NCI-H524 (cell line): ENCODE measurements at regions not wholly inside any gene's neighbourhood (a gene's known extent, or its start where the extent isn't known, plus 50 kb on each side); places are given as distances from the start of the nearest gene placed in this dataset.
"Not testable (repeated sequence)": the region's sequence is repeated elsewhere in the genome, so short reads cannot be mapped to it uniquely, and the experiment has no call there.

Source experiments
- DNase-seq, 2 experiments: peaks; one replicate each; lab custom pipeline; 2025; lab: John Stamatoyannopoulos, UW

DNA sequence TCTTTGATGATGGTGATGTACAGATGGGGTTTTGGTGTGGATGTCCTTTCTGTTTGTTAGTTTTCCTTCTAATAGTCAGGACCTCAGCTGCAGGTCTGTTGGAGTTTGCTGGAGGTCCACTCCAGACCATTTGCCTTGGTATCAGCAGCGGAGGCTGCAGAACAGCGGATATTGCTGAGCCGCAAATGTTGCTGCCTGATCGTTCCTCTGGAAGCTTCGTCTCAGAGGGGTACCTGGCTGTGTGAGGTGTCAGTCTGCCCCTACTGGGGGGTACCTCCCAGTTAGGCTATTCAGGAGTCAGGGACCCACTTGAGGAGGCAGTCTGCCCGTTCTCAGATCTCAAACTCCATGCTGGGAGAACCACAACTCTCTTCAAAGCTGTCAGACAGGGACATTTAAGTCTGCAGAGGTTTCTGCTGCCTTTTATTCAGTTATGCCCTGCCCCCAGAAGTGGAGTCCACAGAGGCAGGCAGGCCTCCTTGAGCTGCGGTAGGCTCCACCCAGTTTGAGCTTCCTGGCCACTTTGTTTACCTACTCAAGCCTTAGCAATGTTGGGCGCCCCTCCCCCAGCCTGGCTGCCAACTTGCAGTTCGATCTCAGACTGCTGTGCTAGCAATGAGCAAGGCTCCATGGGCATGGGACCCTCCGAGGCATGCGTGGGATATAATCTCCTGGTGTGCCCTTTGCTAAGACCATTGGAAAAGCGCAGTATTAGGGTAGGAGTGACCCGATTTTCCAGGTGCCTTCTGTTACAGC lies 264.5 kb downstream of the MATN1 start:
- not testable (repeated sequence) for DNase-seq

DNA sequence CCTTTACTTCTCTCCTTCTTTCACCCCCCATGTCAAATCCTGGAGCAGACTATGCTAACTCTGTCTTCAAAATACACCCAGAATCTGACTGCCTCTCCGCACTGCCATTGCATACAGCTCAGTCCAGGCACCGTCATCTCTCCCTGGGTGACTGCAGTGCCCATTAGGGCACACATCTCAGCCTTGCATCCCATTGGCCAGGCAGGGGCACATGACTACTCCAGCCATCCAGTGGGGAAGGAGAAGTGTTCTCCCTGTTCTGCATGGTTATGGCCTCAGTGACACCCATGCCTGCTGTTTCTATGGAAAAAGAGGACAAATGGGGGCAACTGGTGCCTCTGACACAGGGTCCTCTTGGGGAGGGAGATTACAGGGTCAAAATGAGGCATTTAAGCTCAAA lies 270.5 kb downstream of the MATN1 start:
- DNase-seq = no peak

- DNase-seq = no peak
Observed at GRCh38 chr1:30452170-30452569, 271.2 kb downstream of the MATN1 start.

GRCh38 chr1:30451532-30452125 lies 271.8 kb downstream of the MATN1 start:
- no peak for DNase-seq

GRCh38 chr1:30450818-30451233 lies 272.6 kb downstream of the MATN1 start:
- no peak for DNase-seq

- no peak for DNase-seq
Observed at GRCh38 chr1:30450148-30450817, 273.1 kb downstream of the MATN1 start.

- no peak for DNase-seq
Observed at GRCh38 chr1:30449428-30450147, 273.8 kb downstream of the MATN1 start.

DNA sequence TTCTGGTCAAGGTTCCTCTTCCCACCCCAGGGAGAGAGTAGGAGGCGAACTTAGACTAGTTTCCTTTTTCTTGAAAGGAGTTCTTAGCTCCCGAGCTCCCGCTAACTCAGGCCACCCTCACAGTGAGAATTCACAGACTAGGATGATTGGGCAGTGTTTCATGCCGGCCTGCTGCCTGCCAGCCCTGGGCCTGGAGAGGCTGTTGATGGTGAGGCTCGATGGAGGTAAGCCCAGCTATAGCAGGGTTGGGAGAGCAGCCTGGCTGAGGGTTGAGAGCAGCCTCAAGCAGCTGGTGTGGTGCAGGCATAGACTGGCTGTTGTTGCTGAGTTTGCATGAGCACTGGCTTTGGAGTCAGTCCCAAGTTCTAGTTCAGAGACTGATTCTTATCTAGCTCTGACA lies 274.4 kb downstream of the MATN1 start:
- no peak for DNase-seq

DNA sequence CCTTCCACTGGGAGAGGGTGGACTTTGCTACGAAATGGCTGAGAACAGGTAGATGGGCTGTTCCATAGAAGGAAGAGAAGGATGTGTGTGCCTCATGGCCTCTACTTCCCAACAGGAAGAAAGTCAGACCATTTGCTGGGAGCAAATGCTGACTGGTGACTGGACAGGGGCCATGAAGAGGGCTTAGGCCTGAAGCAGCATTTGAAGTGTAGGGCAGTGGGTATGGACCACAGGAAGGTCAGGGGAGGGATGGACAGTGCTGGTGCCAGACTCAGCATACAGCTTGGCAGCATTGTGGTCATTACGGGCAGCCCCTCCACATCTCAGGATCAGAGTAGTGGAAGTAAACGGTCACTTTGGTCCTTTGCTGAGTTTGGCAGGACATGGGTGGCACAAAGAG lies 275.7 kb downstream of the MATN1 start:
- no peak for DNase-seq

- no peak for DNase-seq
Observed at GRCh38 chr1:30447080-30447479, 276.3 kb downstream of the MATN1 start.

GRCh38 chr1:30446508-30446907 lies 276.9 kb downstream of the MATN1 start:
- DNase-seq = peak in 1 of 2 experiments; percentile 4

DNA sequence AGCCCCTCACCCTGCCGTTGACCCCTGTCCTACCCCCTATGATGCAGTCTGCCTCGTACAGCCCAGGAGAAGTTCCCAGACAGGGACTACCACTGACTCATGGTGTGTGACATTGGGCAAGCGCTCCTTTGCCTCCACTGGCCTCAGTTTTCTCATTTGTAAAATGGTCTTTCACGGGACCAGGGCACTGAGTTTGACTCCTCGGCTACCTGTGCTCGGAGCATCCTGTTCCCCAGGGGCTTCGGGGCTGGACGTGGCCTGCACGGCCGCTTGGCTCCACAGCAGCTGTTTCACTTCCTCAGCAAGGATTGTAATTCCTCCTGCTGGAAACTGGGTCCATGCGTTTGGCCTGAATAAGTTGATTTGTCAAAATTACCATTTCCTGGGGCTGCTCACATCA lies 277.3 kb downstream of the MATN1 start:
- DNase-seq = no peak

GRCh38 chr1:30445449-30445848 lies 277.9 kb downstream of the MATN1 start:
- DNase-seq = no peak

- no peak for DNase-seq
Observed at GRCh38 chr1:30444850-30445249, 278.5 kb downstream of the MATN1 start.

GRCh38 chr1:30444401-30444800 lies 279.0 kb downstream of the MATN1 start:
- no peak for DNase-seq

GRCh38 chr1:30438274-30438673 lies 285.1 kb downstream of the MATN1 start:
- not testable (repeated sequence) for DNase-seq

- DNase-seq = no peak
Observed at GRCh38 chr1:30437059-30437576, 286.3 kb downstream of the MATN1 start.

- no peak for DNase-seq
Observed at GRCh38 chr1:30427545-30427944, 295.8 kb downstream of the MATN1 start.

GRCh38 chr1:30425046-30425445 lies 298.3 kb downstream of the MATN1 start:
- no peak for DNase-seq

GRCh38 chr1:30423570-30423969 lies 299.8 kb downstream of the MATN1 start:
- DNase-seq = no peak

DNA sequence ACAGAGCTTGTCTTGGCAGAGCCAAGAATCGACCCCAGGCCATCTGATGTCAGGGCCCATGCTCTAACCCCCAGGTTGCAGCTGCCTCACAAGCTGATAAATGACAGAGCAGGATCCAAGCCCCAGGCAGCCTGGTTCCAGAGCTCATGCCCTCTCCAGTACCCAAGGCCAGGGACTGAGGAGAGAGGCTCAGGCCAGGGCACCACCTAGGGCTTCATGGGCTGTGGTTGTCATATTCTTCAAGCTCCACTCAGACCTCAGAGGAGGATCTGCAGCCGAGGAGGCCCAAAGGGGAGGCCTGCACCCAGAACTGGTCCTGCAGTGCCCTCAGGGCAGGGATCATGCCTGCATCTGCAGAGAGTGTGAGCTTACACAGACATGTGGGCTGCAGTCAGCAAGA lies 301.1 kb downstream of the MATN1 start:
- no peak for DNase-seq

DNA sequence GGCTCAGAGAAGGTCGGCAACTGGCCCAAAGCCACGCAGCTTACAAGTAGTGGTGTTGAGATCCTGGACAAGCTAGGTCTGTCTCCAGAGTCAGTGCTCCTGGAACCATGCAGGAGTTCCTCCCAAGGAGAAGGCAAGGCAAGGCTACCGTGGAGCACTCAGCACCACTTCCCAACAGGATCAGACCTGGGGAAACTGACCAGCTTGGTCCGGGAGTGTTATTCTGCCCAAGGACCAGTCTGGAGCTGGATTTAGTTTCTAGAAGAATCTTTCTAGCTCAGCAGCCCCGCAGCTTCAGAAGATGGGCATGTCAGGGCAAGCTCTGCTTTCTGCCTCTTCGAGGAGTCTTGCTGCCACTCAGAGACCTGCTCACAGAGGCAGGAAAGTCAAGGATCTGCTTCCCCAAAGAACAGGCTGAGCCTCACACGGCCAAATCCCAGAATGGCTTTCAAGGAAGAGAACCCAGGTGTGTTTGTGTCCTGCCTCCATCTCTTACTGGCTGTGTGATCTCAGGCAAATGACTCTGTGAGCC lies 302.8 kb downstream of the MATN1 start:
- DNase-seq = no peak
